GM21423 (cell line): ENCODE measurements at regions not wholly inside any gene's neighbourhood (a gene's known extent, or its start where the extent isn't known, plus 50 kb on each side); places are given as distances from the start of the nearest gene placed in this dataset.
"Not testable (repeated sequence)": the region's sequence is repeated elsewhere in the genome, so short reads cannot be mapped to it uniquely, and the experiment has no call there.

ENCODE experiments used
- ATAC-seq: cut with Tn5 transposase; IDR thresholded peaks from one replicate; pipeline ENCODE4 v1.9.1; 2021; ENCODE audit warnings: mild to moderate bottlenecking, moderate library complexity; ENCODE audit not compliant: unreplicated experiment

DNA sequence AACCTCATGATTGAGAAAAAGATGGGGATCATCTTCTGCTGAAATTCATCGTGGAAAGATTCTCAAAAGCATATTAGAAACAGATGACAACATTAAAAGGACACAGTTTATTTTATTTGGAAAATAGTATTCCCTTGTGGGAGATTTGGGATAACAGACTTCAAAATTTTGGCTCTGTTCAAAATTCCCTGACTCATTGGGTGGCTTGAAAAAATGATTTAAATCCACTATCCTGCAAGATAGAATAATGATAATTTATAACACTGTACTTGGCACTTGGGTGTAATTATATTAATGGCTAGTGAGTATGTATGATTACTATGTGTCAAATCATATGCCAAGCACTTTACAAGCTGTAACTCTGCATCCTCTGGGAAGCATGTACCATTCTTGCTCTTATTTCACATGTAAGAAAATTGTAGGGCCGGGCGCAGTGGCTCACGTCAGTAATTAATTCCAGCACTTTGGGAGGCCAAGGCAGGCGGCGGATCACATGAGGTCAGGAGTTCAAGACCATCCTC is 128.8 kb downstream of the LMNTD1 start:
- ATAC-seq: no peak

- no peak for ATAC-seq
Measured at GRCh38 chr12:25423355-25424050, 129.6 kb downstream of the LMNTD1 start.

DNA sequence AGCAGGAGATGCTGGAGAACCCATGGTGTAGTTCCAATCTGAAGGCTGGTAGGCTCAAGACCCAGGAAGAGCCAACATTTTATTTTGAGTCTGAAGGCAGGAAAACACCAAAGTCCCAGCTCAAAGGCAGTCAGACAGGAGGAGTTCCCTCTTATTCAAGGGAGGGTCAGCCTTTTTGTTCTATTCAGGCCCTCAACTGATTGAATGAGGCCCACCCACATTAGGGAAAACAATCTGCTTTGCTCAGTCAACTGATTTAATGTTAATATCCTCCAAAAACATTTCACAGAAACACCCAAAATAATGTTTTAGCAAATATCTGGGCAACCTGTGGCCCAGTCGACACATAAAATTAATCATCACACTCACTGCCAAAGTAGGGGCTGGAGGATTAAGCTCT is 130.8 kb downstream of the LMNTD1 start:
- no peak for ATAC-seq

DNA sequence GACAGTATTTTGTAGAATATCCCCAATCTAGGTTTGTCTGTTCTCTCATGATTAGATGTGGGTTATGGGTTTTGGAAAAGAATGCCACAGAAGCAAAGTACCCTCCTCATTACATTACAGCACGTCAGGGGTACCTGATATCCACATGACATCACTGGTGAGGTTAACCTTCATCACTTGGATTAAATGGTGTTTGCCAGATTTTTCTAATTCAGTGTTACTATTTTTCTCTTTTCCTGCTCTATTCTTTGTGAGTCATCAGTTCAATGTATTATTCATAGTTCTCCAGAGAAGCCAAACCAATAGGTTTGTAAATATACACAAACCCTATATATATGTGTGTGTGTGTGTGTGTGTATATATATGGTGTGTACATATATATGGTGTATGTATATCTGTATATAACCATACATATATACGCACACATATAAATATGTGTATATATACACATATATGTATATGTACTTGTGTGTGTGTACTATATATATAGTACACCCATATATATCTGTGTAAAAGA is 131.4 kb downstream of the LMNTD1 start:
- no peak for ATAC-seq

DNA sequence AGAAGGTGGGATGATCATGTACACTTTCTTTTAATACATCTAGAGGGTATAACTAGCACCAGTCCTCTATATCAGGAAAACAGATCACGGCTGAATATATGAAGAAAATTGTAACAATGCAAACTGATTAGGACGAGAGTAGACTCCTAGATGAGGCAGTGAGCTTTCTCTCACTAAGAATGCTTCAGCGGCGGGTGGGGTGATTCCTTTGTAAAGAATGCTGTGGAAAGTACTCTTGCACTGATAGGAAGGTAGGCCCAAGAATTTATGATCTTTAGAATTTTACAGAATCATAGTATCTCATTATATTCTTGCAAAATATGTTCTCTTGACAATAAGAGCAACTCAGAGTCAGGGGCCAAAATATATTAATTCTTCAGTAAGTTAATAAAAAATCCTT is 133.0 kb downstream of the LMNTD1 start:
- ATAC-seq: no peak

DNA sequence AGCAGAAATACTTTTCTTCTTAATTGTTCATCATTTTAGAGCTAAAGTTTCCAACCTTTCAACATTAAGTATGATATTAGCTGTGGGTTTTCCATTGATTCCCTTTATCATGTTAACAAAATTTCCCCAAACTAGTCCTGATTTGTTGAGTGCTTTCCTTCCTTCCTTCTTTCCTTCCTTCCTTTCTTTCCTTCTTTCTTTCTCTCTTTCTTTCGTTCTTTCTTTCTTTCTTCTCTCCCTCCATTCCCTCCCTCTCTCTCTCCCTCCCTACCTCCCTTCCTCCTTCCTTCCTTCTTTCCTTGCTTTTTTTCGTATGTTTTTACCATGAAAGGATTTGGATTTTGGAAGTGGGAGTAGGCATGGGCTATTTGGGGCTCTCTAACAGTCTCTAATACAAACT is 133.5 kb downstream of the LMNTD1 start:
- ATAC-seq: no peak

DNA sequence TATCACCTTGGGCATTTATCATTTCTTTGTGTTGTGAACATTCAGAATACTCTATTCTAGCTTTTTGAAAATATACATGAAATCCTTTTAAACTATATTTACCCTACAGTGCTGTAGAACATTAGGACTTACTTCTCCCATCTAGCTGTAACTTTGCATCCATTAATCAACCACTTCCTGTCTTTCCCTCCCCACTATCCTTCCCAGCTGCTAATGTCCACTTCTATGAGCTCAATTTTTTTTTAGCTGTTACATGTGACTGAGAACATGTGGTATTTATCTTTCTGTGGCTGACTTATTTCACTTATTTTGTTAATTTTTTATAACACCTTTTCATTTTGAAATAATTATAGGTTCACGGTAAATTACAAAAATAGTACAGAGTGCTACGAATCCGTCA is 136.0 kb downstream of the LMNTD1 start:
- ATAC-seq: no peak

GRCh38 chr12:25416516-25416915 is 136.6 kb downstream of the LMNTD1 start:
- ATAC-seq: no peak

DNA sequence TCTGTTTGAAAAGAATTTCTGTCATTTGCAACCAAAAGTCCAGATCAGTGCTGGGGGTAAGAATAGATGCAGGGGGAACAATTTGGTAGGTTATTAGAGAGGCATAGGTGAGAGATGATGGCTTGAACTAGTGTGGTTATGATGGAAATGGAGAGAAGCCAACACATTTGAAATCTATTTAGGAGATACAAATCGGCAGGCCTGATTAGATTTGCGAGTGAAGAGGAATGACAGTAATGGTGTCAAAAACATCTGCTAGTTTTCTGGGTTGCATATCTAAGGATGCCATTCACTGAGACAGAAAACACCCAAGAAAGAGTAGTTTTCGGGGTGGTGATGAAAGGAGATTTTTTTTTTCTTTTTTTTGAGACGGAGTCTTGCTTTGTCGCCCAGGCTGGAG is 138.1 kb downstream of the LMNTD1 start:
- ATAC-seq: no peak

DNA sequence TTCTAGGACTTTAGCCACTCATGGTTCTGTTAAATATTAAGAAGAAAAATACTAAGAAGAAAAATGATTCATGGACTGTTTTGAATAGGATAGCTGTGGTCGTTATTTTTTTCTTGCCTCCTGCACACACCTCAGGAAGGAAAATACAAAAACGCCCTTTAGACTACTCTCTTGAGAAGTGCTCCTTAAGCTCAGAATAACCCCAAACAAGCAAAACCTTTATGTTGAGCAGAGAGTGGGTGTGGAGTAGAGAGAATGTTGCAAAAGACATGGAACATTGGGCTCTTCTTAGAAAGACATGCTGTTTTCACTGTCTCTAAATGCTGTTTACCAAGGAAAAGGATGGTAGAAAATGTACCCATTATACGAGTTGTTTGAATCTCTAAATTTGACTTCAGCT is 140.3 kb downstream of the LMNTD1 start:
- ATAC-seq: no peak

GRCh38 chr12:25404955-25405354 is 148.1 kb downstream of the LMNTD1 start:
- no peak for ATAC-seq

DNA sequence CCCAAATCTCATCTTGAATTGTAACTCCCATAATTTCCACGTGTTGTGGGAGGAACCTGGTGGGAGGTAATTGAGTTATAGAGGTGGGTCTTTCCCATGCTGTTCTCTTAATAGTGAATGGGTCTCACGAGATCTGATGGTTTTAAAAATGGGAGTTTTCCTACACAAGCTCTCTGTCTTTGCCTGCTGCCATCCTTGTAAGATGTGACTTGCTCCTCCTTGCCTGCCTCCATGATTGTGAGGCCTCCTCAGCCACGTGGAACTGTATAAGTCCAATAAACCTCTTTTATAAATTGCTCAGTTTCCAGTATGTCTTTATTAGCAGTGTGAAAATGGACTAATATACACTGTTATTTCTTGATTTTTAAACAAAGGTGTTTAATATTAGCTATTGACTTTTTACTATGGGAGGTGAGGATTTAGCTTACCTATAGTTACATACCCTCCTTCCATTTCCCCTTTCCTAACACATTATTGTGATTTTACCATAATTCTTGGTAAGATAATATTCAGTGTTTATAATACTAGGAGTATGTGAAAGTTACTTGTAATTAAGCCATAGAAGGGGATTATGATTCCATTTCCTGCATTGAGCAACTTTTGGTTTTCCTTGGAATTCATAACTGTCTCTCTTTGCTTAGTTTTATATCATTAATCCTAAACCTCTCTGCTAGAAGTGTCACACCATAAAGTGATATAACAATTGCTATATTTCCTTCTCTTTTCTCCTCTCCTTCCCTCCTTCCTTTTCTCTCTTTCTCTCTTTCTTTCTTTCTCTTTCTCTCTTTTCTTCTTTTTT is 151.0 kb upstream of the KRAS start:
- no peak for ATAC-seq

GRCh38 chr12:25397001-25397400 is 146.3 kb upstream of the KRAS start:
- ATAC-seq: no peak

GRCh38 chr12:25395227-25395626 is 144.5 kb upstream of the KRAS start:
- ATAC-seq: no peak

GRCh38 chr12:25394775-25395174 is 144.0 kb upstream of the KRAS start:
- ATAC-seq: not testable (repeated sequence)

GRCh38 chr12:25394025-25394424 is 143.3 kb upstream of the KRAS start:
- no peak for ATAC-seq

DNA sequence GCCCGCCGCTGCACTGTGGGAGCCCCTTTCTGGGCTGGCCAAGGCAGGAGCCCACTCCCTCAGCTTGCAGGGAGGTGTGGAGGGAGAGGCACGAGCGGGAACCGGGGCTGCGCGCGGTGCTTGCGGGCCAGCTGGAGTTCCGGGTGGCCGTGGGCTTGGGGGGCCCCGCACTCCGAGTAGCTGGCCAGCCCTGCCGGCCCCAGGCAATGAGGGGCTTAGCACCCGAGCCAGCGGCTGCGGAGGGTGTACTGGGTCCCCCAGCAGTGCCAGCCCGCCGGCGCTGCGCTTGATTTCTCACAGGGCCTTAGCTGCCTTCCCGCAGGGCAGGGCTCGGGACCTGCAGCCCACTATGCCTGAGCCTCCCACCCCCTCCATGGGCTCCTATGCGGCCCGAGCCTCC is 140.6 kb upstream of the KRAS start:
- ATAC-seq: not testable (repeated sequence)

DNA sequence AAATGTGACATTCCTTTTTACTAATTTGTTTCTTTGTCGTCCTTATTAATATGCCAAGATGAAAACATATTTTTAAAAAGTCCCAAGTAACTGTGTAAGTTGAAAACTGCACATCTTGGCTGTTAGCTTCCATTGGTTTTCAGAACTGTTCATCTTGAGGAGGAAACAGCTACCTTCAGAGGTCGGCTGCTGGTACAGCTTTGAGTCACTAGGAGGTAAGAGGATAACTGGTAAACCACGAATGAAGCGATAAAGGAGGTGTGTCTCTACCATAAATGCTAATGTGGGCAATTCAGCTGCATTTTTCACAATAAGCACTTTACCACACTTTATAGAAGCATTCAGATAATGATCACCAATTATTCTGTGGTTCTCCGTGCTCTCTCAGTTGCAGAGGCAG is 137.5 kb upstream of the KRAS start:
- ATAC-seq: no peak

DNA sequence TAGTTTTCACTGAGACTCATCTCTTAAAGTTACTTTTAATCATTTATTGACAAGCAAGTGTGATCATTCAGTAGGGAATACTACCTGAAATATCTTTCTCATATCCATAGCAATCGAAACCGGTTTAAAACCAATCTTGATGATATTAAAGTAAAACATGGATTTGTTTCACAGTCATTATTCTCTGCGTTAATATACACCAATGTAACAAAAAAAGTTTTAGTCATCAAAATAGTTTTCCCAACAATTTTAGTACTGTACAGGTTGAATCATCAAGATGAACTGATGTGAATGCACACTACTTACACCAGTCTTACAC is 137.0 kb upstream of the KRAS start:
- no peak for ATAC-seq

DNA sequence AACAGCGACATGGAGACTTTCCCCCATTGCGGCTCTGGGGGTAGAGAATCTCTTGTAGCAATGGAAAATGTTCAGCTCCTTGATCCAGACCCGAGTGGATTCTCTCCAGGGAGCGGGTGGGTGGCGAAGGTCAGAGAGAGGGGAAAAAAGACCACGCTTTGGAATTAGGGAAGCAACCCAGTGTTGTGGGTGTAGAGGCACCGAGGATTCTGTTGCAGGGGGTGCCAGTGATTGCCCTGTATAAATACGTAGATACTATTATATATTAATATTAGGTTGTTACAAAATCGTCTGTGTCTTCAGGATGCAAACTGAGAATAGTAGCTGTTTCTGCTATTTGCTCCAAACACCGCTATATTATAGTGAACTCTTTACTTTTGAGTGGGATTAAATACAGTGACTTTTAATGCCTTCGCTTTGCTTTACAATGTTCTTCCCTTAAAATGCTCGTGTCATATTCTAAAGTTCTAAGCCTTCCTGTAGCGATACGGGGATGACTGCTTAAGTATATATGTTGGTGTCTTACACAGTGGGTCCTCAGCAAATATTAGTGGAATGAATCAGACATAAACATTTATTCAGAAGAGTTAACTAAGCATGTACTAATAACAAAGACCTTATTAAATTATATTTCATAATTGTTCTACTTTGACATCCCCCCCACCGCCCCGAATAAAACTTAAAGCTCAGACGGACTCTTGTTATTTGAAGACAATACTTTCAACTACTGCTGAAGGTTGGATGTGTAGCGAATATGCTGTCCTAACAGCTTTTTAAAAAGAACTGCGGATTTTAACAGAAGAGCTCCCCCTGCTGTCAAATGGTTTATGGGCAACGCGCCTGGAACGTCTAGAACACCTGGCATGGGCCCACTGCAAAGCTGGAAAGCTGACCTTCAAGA is 136.4 kb upstream of the KRAS start:
- ATAC-seq: no peak

GRCh38 chr12:25384893-25385248 is 134.1 kb upstream of the KRAS start:
- ATAC-seq: no peak
